HepG2 (cell line): ENCODE measurements at regions not wholly inside any gene's neighbourhood (a gene's known extent, or its start where the extent isn't known, plus 50 kb on each side); places are given as distances from the start of the nearest gene placed in this dataset.
A peak's percentile ranks its signal among the peaks of the same experiment; 100 is the strongest.

Experiments
- ATAC-seq: fragments of 200-7000 bp; cut with Tn5 transposase; 3 replicates; pipeline ENCODE4 v1.9.1; 2020; ENCODE audit warnings: mild to moderate bottlenecking, moderate library complexity
- BruUV-seq: library from RNA; stranded (reverse); fragments of 400-500 nt; replicated peaks from 2 replicates; lab custom pipeline; 2021; lab: Mats Ljungman, UMichigan
- CTCF ChIA-PET: fragments of 300-600 bp; formaldehyde crosslinking; extraction: SDS; loops from one replicate; lab custom pipeline; 2021; ENCODE audit warnings: low total read pairs, inconsistent platforms, low intra/inter-chr PET ratio; lab: Yijun Ruan, JAX
- POLR2A ChIA-PET: fragments of 350-600 bp; sonication (Branson Sonifier 250); formaldehyde crosslinking; loops from one replicate; lab custom pipeline; 2020; ENCODE audit warnings: antibody characterized with exemption, inconsistent platforms; lab: Yijun Ruan, JAX
- DNase-seq: peaks from one replicate; pipeline ENCODE4 v3.0.0-alpha.2; 2015; ENCODE audit warnings: low spot score
- FAIRE-seq: peaks from 3 replicates; lab custom pipeline; 2011; peaks lifted over from hg19 to GRCh38; lab: Jason Lieb, UNC
- H2AFZ ChIP-seq: one replicate; pipeline ENCODE4 v1.6.1; 2011; ENCODE audit warnings: low read length, inconsistent platforms
- H3K27ac ChIP-seq: fragments of 300-600 bp; 3 replicates; pipeline ENCODE4 v1.8.0; 2011; ENCODE audit warnings: mixed run types, mild to moderate bottlenecking, mixed read lengths, low read length, inconsistent platforms; ENCODE audit not compliant: insufficient read depth; ENCODE audit errors: extremely low read length
- H3K27me3 ChIP-seq, 2 experiments: fragments of 200-600 bp in 1 of 2; 2 replicates in 1 of 2; 3 replicates in 1 of 2; pipeline versions ENCODE4 v1.6.0 to v1.8.0; 2011; ENCODE audit warnings: low read length in 2 of 2, mild to moderate bottlenecking in 2 of 2, moderate library complexity in 2 of 2, inconsistent platforms in 1 of 2; ENCODE audit not compliant: insufficient read depth in 2 of 2, control insufficient read depth in 1 of 2
- H3K36me3 ChIP-seq, 2 experiments: fragments of 200-600 bp in 1 of 2; replicated peaks in 1 of 2; 2 replicates in 1 of 2; 3 replicates in 1 of 2; pipeline versions ENCODE4 v1.5.1 to v1.8.0; 2011; ENCODE audit warnings: low read length in 2 of 2, inconsistent platforms in 1 of 2; ENCODE audit not compliant: insufficient read depth in 2 of 2, control insufficient read depth in 1 of 2
- H3K4me1 ChIP-seq: 2 replicates; pipeline ENCODE4 v1.5.1; 2012; ENCODE audit warnings: low read length, inconsistent platforms; ENCODE audit not compliant: insufficient read depth
- H3K4me2 ChIP-seq: 2 replicates; pipeline ENCODE4 v1.6.0; 2011; ENCODE audit warnings: low read depth, low read length, inconsistent platforms
- H3K4me3 ChIP-seq, 3 experiments: fragments of 200-600 bp in 1 of 3; sonication (generic), shearing (Covaris generic) in 1 of 3; replicated peaks in 1 of 3; 2 replicates each; pipeline ENCODE4 v1.5.1; 2011 to 2016; ENCODE audit warnings: low read length in 3 of 3, inconsistent platforms in 2 of 3, low read depth in 2 of 3, mild to moderate bottlenecking in 2 of 3, control low read depth in 1 of 3, mixed read lengths in 1 of 3; ENCODE audit not compliant: insufficient read depth in 1 of 3
- H3K79me2 ChIP-seq: one replicate; pipeline ENCODE4 v1.6.1; 2011; ENCODE audit warnings: low read length, inconsistent platforms; ENCODE audit not compliant: insufficient read depth
- H3K9ac ChIP-seq: 2 replicates; pipeline ENCODE4 v1.6.0; 2011; ENCODE audit warnings: mild to moderate bottlenecking, low read depth, low read length, inconsistent platforms; ENCODE audit not compliant: insufficient read depth
- H3K9me3 ChIP-seq: 2 replicates; pipeline ENCODE4 v1.5.1; 2012; ENCODE audit warnings: mild to moderate bottlenecking, low read length
- H4K20me1 ChIP-seq: 2 replicates; pipeline ENCODE4 v1.6.0; 2011; ENCODE audit warnings: inconsistent platforms, mild to moderate bottlenecking, low read length, moderate library complexity; ENCODE audit not compliant: insufficient read depth
- CBX2 ChIP-seq, 2 experiments: fragments of 200-600 bp in 1 of 2; sonication (generic); formaldehyde crosslinking in 1 of 2; IDR thresholded peaks; 2 replicates each; pipeline versions ENCODE4 v1.7.0 to v1.8.1; 2018 to 2022; ENCODE audit warnings: low read depth in 2 of 2, low read length in 1 of 2, mild to moderate bottlenecking in 1 of 2, missing genetic modification reagents in 1 of 2
- HNF4G ChIP-seq, 2 experiments: sonication (generic) in 1 of 2; formaldehyde crosslinking in 1 of 2; IDR thresholded peaks; 2 replicates each; pipeline versions ENCODE4 v1.4.0 to v1.6.1; 2011 to 2020; ENCODE audit warnings: borderline replicate concordance in 2 of 2, low read depth in 2 of 2, mild to moderate bottlenecking in 2 of 2, low read length in 1 of 2, missing genetic modification reagents in 1 of 2, moderate library complexity in 1 of 2
- MAFG ChIP-seq: sonication (generic); formaldehyde crosslinking; IDR thresholded peaks from 2 replicates; pipeline ENCODE4 v1.5.1; 2020; ENCODE audit warnings: mild to moderate bottlenecking, missing genetic modification reagents
- MBD4 ChIP-seq: IDR thresholded peaks from 2 replicates; pipeline ENCODE4 v1.6.1; 2012; ENCODE audit warnings: low read length, inconsistent platforms, borderline replicate concordance
- NFYC ChIP-seq: IDR thresholded peaks from 2 replicates; pipeline ENCODE4 v1.6.1; 2016; ENCODE audit warnings: missing genetic modification reagents, missing compliant biosample characterization
- NR2F6 ChIP-seq, 2 experiments: IDR thresholded peaks; 2 replicates each; pipeline ENCODE4 v1.6.1; 2016; ENCODE audit warnings: antibody characterized with exemption in 1 of 2, mild to moderate bottlenecking in 1 of 2
- POGZ ChIP-seq: sonication (generic); formaldehyde crosslinking; IDR thresholded peaks from 2 replicates; pipeline ENCODE4 v1.4.0; 2020; ENCODE audit warnings: mild to moderate bottlenecking, missing genetic modification reagents
- POLR2G ChIP-seq: fragments of 200-400 bp; formaldehyde crosslinking; IDR thresholded peaks from 2 replicates; pipeline ENCODE4 v1.6.1; 2018; ENCODE audit warnings: mild to moderate bottlenecking, low read depth, low read length, moderate library complexity
- RARA ChIP-seq: IDR thresholded peaks from 2 replicates; pipeline ENCODE4 v1.6.1; 2016; ENCODE audit warnings: missing genetic modification reagents, missing compliant biosample characterization
- ZNF121 ChIP-seq: sonication (generic); formaldehyde crosslinking; IDR thresholded peaks from 2 replicates; pipeline ENCODE4 v1.5.0; 2020; ENCODE audit warnings: mild to moderate bottlenecking, missing genetic modification reagents
- ZNF234 ChIP-seq: sonication (generic); formaldehyde crosslinking; conservative IDR thresholded peaks from 2 replicates; pipeline ENCODE4 v1.5.1; 2020; ENCODE audit warnings: mild to moderate bottlenecking, missing genetic modification reagents
- ZNF367 ChIP-seq: sonication (generic); formaldehyde crosslinking; IDR thresholded peaks from 2 replicates; pipeline ENCODE4 v1.4.0; 2020; ENCODE audit warnings: missing genetic modification reagents, borderline replicate concordance
- ZNF546 ChIP-seq: sonication (generic); formaldehyde crosslinking; conservative IDR thresholded peaks from 2 replicates; pipeline ENCODE4 v1.8.1; 2023; ENCODE audit warnings: mild to moderate bottlenecking, missing genetic modification reagents
- ZNF672 ChIP-seq: sonication (generic); formaldehyde crosslinking; IDR thresholded peaks from 2 replicates; pipeline ENCODE4 v1.8.1; 2022; ENCODE audit warnings: missing genetic modification reagents
- ZNF687 ChIP-seq: sonication (generic); formaldehyde crosslinking; IDR thresholded peaks from 2 replicates; pipeline ENCODE4 v1.5.1; 2020; ENCODE audit warnings: mild to moderate bottlenecking, missing genetic modification reagents, moderate library complexity
- ZNF720 ChIP-seq: sonication (generic); formaldehyde crosslinking; IDR thresholded peaks from 2 replicates; pipeline ENCODE4 v1.4.0; 2020; ENCODE audit warnings: missing genetic modification reagents
- ZSCAN20 ChIP-seq: sonication (generic); formaldehyde crosslinking; IDR thresholded peaks from 2 replicates; pipeline ENCODE4 v1.4.0; 2020; ENCODE audit warnings: missing genetic modification reagents, mild to moderate bottlenecking, borderline replicate concordance
- ZSCAN9 ChIP-seq: IDR thresholded peaks from 2 replicates; pipeline ENCODE4 v1.6.1; 2016; ENCODE audit warnings: borderline replicate concordance
- WGBS: methylation state at CpG from one replicate; pipeline ENCODE4 v1.1.6; 2017; ENCODE audit warnings: low lambda C conversion rate; 5-methylcytosine and 5-hydroxymethylcytosine counted together
- in situ Hi-C: cut with HindIII; loops from 2 replicates; pipeline ENCODE4 v1.10.0; 2017; ENCODE audit warnings: low pct_unique_long_range_greater_than_20kb; ENCODE audit not compliant: extremely low pct_ligation_motif_present
- intact Hi-C: fragments of 100-400 bp; cut with micrococcal nuclease; formaldehyde crosslinking; loops from one replicate; pipeline ENCODE4 v1.10.0; 2022; ENCODE audit not compliant: unreplicated experiment
- TF ChIP-seq, protein P1 (sequence below): sonication (generic); formaldehyde crosslinking; IDR thresholded peaks from 2 replicates; pipeline ENCODE4 v1.5.0; 2020; ENCODE audit warnings: missing genetic modification reagents

GRCh38 chr2:14712111-14712510 is 79.6 kb downstream of the LRATD1 start:
- ChIA-PET POLR2A (no interaction called here), CTCF (no interaction called here)
- Histone ChIP-seq H4K20me1 (no peaks in the 10 kb centered on the region), H2AFZ (no peak overlapping the region), H3K4me3 (no peak overlapping the region), H3K4me2 (no peak overlapping the region), H3K9me3 (no peaks in the 10 kb centered on the region), H3K9ac (no peak overlapping the region), H3K27ac (no peak overlapping the region), H3K4me1 (no peaks in the 10 kb centered on the region), H3K27me3 (no peaks in the 10 kb centered on the region), H3K79me2 (no peaks in the 10 kb centered on the region), H3K36me3 (no peaks in the 10 kb centered on the region)
- WGBS: 2% methylated on average over 5 of the region's 5 CpGs
- ATAC-seq: no peak
- in situ Hi-C loops: no loop called here
- intact Hi-C loops: no loop called here
- no peak for TF ChIP-seq POGZ (CRISPR knock-in tag)
- no peak for TF ChIP-seq MAFG (CRISPR knock-in tag)
- TF ChIP-seq, protein P1, sequence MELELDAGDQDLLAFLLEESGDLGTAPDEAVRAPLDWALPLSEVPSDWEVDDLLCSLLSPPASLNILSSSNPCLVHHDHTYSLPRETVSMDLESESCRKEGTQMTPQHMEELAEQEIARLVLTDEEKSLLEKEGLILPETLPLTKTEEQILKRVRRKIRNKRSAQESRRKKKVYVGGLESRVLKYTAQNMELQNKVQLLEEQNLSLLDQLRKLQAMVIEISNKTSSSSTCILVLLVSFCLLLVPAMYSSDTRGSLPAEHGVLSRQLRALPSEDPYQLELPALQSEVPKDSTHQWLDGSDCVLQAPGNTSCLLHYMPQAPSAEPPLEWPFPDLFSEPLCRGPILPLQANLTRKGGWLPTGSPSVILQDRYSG (CRISPR knock-in tag): no peak
- TF ChIP-seq ZNF367: no peak
- no peak for TF ChIP-seq ZNF234 (CRISPR knock-in tag)
- TF ChIP-seq ZNF672 (CRISPR knock-in tag): no peak
- no peak for TF ChIP-seq NFYC (CRISPR knock-in tag)
- no peak for TF ChIP-seq ZSCAN20 (CRISPR knock-in tag)
- no peak for TF ChIP-seq HNF4G (IDR thresholded peaks at IDR 0.05; ENCODE audit: borderline replicate concordance, low read depth, low read length)
- no peak for TF ChIP-seq HNF4G (CRISPR knock-in tag; IDR thresholded peaks at IDR 0.05; ENCODE audit: borderline replicate concordance, low read depth)
- TF ChIP-seq ZSCAN9 (CRISPR knock-in tag): no peak
- no peak for TF ChIP-seq ZNF687 (CRISPR knock-in tag)
- no peak for TF ChIP-seq MBD4
- TF ChIP-seq ZNF121 (CRISPR knock-in tag): no peak
- no peak for TF ChIP-seq POLR2G
- no peak for TF ChIP-seq RARA (CRISPR knock-in tag)
- TF ChIP-seq CBX2 (IDR thresholded peaks at IDR 0.05; ENCODE audit: low read depth, low read length): no peak
- no peak for TF ChIP-seq CBX2 (CRISPR knock-in tag; IDR thresholded peaks at IDR 0.05; ENCODE audit: low read depth)
- no peak for TF ChIP-seq NR2F6 (IDR thresholded peaks at IDR 0.05)
- no peak for TF ChIP-seq NR2F6 (CRISPR knock-in tag; IDR thresholded peaks at IDR 0.05)
- no peak for TF ChIP-seq ZNF720 (CRISPR knock-in tag)
- TF ChIP-seq ZNF546 (CRISPR knock-in tag): no peak
- peak; percentile 21 for FAIRE-seq
- BruUV-seq: no TSS peak
- DNase-seq: no peak
